ENCODE measurements at regions not wholly inside any gene's neighbourhood (a gene's known extent, or its start where the extent isn't known, plus 50 kb on each side); places are given as distances from the start of the nearest gene placed in this dataset.

DNA sequence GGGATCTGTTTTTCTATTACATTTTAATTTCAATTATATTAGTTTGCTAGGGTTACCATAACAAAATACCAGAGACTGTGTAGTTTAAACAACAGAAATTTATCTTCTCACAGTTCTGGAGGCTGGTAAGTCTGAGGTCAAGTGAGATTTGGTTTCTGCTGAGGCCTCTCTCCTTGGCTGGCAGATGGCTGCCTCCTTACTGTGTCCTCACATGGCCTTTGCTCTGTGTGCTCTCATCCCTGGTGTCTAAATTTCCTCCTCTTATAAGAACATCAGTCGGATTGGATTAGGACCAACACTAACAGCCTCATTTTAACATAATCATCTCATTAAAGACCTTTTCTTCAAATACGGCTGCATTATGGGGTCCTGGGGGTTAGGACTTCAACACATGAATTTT is 195.2 kb upstream of the CHODL start:
- Histone ChIP-seq H3K4me3 (replicated peaks in 1 of 3; ENCODE audit: insufficient read depth in 1 of 3, low read depth in 1 of 3, low read length in 3 of 3) (no peak overlapping the region), H3K27ac (ENCODE audit: insufficient read depth, low read depth, low read length) (no peak overlapping the region), H3K9me3 (replicated peaks; ENCODE audit: control insufficient read depth, insufficient read depth, low read length) (no peaks in the 10 kb centered on the region), H4K20me1 (replicated peaks; ENCODE audit: control insufficient read depth, extremely low read depth, insufficient read depth, low read length) (no peaks in the 10 kb centered on the region), H2AFZ (ENCODE audit: low read depth, low read length) (no peak overlapping the region), H3K79me2 (ENCODE audit: control insufficient read depth, insufficient read depth, low read length) (no peaks in the 10 kb centered on the region), H3K36me3 (ENCODE audit: control insufficient read depth in 2 of 2, extremely low read depth in 1 of 2, insufficient read depth in 2 of 2, low read length in 2 of 2) (no peaks in the 10 kb centered on the region), H3K4me2 (ENCODE audit: insufficient read depth, low read length) (no peak overlapping the region), H3K4me1 (ENCODE audit: control insufficient read depth, extremely low read depth, insufficient read depth, low read length) (no peaks in the 10 kb centered on the region), H3K9ac (replicated peaks; ENCODE audit: extremely low read depth, insufficient read depth, low read length) (no peak overlapping the region), H3K9me1 (replicated peaks; ENCODE audit: control insufficient read depth, extremely low read depth, insufficient read depth, low read length) (no peaks in the 10 kb centered on the region), H3K27me3 (ENCODE audit: control insufficient read depth in 2 of 2, insufficient read depth in 2 of 2, low read length in 2 of 2) (no peaks in the 10 kb centered on the region)
- CTCF ChIA-PET, result no interaction called here
- BruUV-seq (replicated peaks), result no TSS peak
- intact Hi-C loops (cut with micrococcal nuclease) (no loop called here), dilution Hi-C loops (cut with MboI; ENCODE audit: extremely low pct_ligation_motif_present, low sequenced_read_pairs) (no loop called here)
- TF ChIP-seq, protein P1, sequence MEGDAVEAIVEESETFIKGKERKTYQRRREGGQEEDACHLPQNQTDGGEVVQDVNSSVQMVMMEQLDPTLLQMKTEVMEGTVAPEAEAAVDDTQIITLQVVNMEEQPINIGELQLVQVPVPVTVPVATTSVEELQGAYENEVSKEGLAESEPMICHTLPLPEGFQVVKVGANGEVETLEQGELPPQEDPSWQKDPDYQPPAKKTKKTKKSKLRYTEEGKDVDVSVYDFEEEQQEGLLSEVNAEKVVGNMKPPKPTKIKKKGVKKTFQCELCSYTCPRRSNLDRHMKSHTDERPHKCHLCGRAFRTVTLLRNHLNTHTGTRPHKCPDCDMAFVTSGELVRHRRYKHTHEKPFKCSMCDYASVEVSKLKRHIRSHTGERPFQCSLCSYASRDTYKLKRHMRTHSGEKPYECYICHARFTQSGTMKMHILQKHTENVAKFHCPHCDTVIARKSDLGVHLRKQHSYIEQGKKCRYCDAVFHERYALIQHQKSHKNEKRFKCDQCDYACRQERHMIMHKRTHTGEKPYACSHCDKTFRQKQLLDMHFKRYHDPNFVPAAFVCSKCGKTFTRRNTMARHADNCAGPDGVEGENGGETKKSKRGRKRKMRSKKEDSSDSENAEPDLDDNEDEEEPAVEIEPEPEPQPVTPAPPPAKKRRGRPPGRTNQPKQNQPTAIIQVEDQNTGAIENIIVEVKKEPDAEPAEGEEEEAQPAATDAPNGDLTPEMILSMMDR (IDR thresholded peaks at IDR 0.05; ENCODE audit: extremely low read depth in 1 of 2, insufficient read depth in 1 of 2, low read depth in 1 of 2, low read length in 2 of 2), result no peak
- TF ChIP-seq POLR2A (IDR thresholded peaks at IDR 0.05; ENCODE audit: low read depth, low read length) (no peak), FOS (IDR thresholded peaks at IDR 0.05; ENCODE audit: borderline replicate concordance, insufficient read depth, low read length) (no peak), EZH2 (IDR thresholded peaks at IDR 0.05; ENCODE audit: borderline replicate concordance, low read depth, low read length, severe bottlenecking) (no peak), JUN (IDR thresholded peaks at IDR 0.05; ENCODE audit: borderline replicate concordance, insufficient read depth, insufficient read length, low read depth) (no peak), GATA2 (IDR thresholded peaks at IDR 0.05; ENCODE audit: insufficient read depth, insufficient read length, low read depth, low read length) (no peak), POLR2AphosphoS5 (IDR thresholded peaks at IDR 0.05; ENCODE audit: insufficient read depth, low read depth, low read length) (no peak), MYC (IDR thresholded peaks at IDR 0.05; ENCODE audit: low read depth, low read length) (no peak)
- TF ChIP-seq, protein P2, sequence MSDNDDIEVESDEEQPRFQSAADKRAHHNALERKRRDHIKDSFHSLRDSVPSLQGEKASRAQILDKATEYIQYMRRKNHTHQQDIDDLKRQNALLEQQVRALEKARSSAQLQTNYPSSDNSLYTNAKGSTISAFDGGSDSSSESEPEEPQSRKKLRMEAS (IDR thresholded peaks at IDR 0.05; ENCODE audit: insufficient read depth, insufficient read length), result no peak
- POLR2A ChIA-PET, result no interaction called here
- no peak for FAIRE-seq
- no peak for DNase-seq (ENCODE audit: low read depth, low spot score)

All from endothelial cell of umbilical vein (primary cell).